ENCODE measurements at regions not wholly inside any gene's neighbourhood (a gene's known extent, or its start where the extent isn't known, plus 50 kb on each side); places are given as distances from the start of the nearest gene placed in this dataset.

- Mint-ChIP-seq H3K4me1 (peaks cover 28% of the 10 kb centered on the region), H3K36me3 (no peaks in the 10 kb centered on the region), H3K9me3 (peaks cover 4% of the 10 kb centered on the region), H3K4me3 (no peak overlapping the region), H3K27ac (peak overlapping the region; percentile 48), H3K27me3 (ENCODE audit: low read depth) (no peaks in the 10 kb centered on the region)
- DNase-seq (ENCODE audit: low spot score in 2 of 2, unreplicated experiment in 2 of 2) = no peak
- TF ChIP-seq CTCF (IDR thresholded peaks at IDR 0.05; ENCODE audit: unreplicated experiment) = no peak
These were observed 118.9 kb upstream of the CTNNA2 start for GRCh38 chr2:79393806-79394484.

- no peaks in the 10 kb centered on the region for H3K36me3 Mint-ChIP-seq
- H3K27me3 Mint-ChIP-seq (ENCODE audit: low read depth) = no peaks in the 10 kb centered on the region
- peaks cover 35% of the 10 kb centered on the region for H3K4me1 Mint-ChIP-seq
- no peak overlapping the region for H3K4me3 Mint-ChIP-seq
- no peak for DNase-seq (ENCODE audit: low spot score in 2 of 2, unreplicated experiment in 2 of 2)
- peaks cover 4% of the 10 kb centered on the region for H3K9me3 Mint-ChIP-seq
- TF ChIP-seq CTCF (IDR thresholded peaks at IDR 0.05; ENCODE audit: unreplicated experiment) = no peak
- peak overlapping the region; percentile 48 for H3K27ac Mint-ChIP-seq
These were observed 119.7 kb upstream of the CTNNA2 start for GRCh38 chr2:79393107-79393685.

- DNase-seq (ENCODE audit: low spot score in 2 of 2, unreplicated experiment in 2 of 2) = no peak
- Mint-ChIP-seq H3K36me3 (no peaks in the 10 kb centered on the region), H3K27ac (peak overlapping the region; percentile 48), H3K4me1 (peaks cover 56% of the 10 kb centered on the region), H3K4me3 (no peak overlapping the region), H3K27me3 (ENCODE audit: low read depth) (no peaks in the 10 kb centered on the region), H3K9me3 (peaks cover 4% of the 10 kb centered on the region)
- no peak for TF ChIP-seq CTCF (IDR thresholded peaks at IDR 0.05; ENCODE audit: unreplicated experiment)
These were observed 123.4 kb upstream of the CTNNA2 start for GRCh38 chr2:79389481-79389880.

- H3K36me3 Mint-ChIP-seq = no peaks in the 10 kb centered on the region
- no peaks in the 10 kb centered on the region for H3K27me3 Mint-ChIP-seq (ENCODE audit: low read depth)
- H3K4me3 Mint-ChIP-seq = no peak overlapping the region
- peaks cover 4% of the 10 kb centered on the region for H3K9me3 Mint-ChIP-seq
- H3K4me1 Mint-ChIP-seq = peaks cover 56% of the 10 kb centered on the region
- no peak for TF ChIP-seq CTCF (IDR thresholded peaks at IDR 0.05; ENCODE audit: unreplicated experiment)
- no peak for DNase-seq (ENCODE audit: low spot score in 2 of 2, unreplicated experiment in 2 of 2)
- H3K27ac Mint-ChIP-seq = peak overlapping the region; percentile 28
These were observed 124.8 kb upstream of the CTNNA2 start for GRCh38 chr2:79388024-79388423.

GRCh38 chr2:79387431-79387830, 125.4 kb upstream of the CTNNA2 start:
- H3K4me3 Mint-ChIP-seq = no peak overlapping the region
- no peaks in the 10 kb centered on the region for H3K27me3 Mint-ChIP-seq (ENCODE audit: low read depth)
- DNase-seq (ENCODE audit: low spot score in 2 of 2, unreplicated experiment in 2 of 2) = no peak
- peaks cover 53% of the 10 kb centered on the region for H3K4me1 Mint-ChIP-seq
- H3K9me3 Mint-ChIP-seq = peaks cover under 1% of the 10 kb centered on the region
- H3K27ac Mint-ChIP-seq = peak overlapping the region; percentile 28
- no peaks in the 10 kb centered on the region for H3K36me3 Mint-ChIP-seq
- no peak for TF ChIP-seq CTCF (IDR thresholded peaks at IDR 0.05; ENCODE audit: unreplicated experiment)
